GM18868 (cell line): ENCODE measurements at regions not wholly inside any gene's neighbourhood (a gene's known extent, or its start where the extent isn't known, plus 50 kb on each side); places are given as distances from the start of the nearest gene placed in this dataset.

Experiments used
- ATAC-seq: cut with Tn5 transposase; IDR thresholded peaks from one replicate; pipeline ENCODE4 v1.9.1; 2021; ENCODE audit warnings: mild to moderate bottlenecking, moderate library complexity; ENCODE audit not compliant: unreplicated experiment

- ATAC-seq: no peak
Measured at GRCh38 chr12:105939181-105939721, 199.5 kb downstream of the NUAK1 start.

GRCh38 chr12:105942281-105942680 lies 196.5 kb downstream of the NUAK1 start:
- no peak for ATAC-seq

- no peak for ATAC-seq
Measured at GRCh38 chr12:105943525-105943924, 195.2 kb downstream of the NUAK1 start.

GRCh38 chr12:105944628-105945027 lies 194.1 kb downstream of the NUAK1 start:
- no peak for ATAC-seq

GRCh38 chr12:105945880-105946279 lies 192.9 kb downstream of the NUAK1 start:
- no peak for ATAC-seq

DNA sequence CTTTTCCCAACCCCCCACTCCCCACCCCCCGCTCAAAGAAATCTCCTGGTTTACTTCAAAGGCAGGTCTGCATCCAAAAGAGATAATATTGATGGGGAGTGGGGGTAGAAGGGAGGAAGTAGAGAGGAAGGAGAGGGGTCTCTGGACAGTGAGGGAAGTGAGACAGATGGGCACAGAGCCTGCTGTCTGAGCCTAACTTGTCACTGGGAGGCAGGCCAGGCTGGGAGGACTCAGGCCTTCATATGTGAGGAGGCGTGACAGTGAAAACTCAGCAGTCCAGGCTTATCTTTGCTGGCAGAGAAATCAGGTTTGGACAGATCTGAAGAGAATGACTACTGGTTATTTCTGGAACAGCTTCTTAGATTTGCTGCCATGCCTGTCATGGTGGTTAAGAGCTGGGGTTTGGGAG lies 192.3 kb downstream of the NUAK1 start:
- no peak for ATAC-seq

- no peak for ATAC-seq
Measured at GRCh38 chr12:105947906-105948305, 190.8 kb downstream of the NUAK1 start.

DNA sequence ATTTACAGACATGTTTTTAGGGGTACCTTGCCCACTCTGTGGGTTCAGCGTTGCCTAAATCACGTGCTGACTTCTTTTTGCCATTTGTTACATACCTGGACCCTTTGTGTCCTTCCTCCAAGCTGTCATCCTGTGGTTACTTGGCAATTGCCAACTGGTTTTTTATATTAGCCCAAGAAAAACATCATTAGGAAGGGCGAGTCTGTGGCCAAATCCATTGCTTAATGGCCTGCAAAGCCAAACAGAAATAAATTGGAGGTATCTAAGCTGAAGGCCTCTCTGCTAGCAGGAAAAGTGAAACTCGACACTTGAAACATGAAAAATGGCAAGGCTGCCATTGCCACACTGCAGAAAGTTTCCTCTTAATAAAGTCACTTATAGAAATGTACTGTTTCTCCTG lies 190.4 kb downstream of the NUAK1 start:
- no peak for ATAC-seq

DNA sequence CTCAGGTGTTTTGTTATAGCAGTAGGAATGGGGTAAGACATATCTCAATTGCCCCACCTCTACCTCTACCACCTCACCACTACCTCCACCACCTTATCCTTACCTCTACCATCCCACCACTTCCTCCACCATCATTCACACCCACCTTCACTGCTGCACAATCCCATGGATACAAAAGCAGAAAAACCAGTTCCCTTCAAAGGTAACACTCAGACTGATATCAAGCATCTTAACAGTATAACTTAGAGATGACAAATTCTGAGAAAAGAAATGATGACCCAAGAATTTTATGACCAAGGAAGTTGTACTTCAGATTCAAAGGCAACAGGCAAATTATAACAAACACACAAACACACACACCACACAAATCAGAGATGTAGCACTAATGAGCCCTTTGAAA lies 189.4 kb downstream of the NUAK1 start:
- ATAC-seq: no peak

GRCh38 chr12:105951732-105952131 lies 187.0 kb downstream of the NUAK1 start:
- ATAC-seq: no peak

DNA sequence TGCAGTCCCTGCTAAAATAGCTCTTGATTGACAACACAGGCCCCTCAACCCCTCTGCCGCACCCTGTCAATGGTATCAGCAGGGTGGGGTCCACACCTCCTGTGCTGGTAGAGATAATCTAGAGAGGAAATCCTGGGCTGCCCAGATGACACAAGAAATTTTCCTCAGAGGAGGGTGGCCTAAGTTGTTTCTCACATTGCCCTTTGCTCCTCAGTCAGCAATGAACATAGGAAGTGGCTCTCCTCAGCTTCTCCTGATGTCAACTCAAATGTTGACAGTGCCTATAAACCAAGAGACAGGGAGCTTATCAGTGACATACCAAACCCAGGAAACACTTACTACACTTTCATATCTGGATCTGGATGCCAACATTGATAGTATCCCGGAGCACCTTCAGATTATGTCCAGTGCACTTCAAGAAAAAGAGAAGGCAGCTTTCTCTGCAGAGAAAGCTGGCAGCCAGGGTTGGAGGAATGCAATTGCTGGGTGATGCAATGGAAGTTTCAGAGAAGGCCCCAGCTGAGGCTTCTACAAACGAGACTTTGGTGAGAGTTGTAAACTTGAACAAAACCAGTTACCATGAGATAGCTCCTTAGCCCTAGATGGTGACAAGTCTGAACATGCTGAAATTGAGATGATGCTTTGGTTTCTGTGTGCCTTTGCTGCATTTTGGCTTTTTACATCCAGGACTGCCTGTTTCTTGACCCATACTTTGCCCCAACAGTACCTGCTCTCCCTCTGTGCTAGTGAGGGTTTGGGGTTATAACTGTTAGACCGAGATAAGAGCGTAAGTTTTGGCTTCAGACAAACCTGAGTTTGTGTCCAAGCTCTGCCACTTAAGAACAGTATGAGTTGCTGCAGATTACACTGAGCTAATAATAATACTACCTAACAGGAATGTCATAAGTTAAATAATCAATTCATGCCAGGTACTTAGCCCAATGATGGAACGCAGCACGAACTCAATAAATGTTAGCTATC lies 183.5 kb downstream of the NUAK1 start:
- no peak for ATAC-seq

- ATAC-seq: no peak
Measured at GRCh38 chr12:105955976-105956375, 182.8 kb downstream of the NUAK1 start.

GRCh38 chr12:105956662-105957457 lies 181.9 kb downstream of the NUAK1 start:
- no peak for ATAC-seq

DNA sequence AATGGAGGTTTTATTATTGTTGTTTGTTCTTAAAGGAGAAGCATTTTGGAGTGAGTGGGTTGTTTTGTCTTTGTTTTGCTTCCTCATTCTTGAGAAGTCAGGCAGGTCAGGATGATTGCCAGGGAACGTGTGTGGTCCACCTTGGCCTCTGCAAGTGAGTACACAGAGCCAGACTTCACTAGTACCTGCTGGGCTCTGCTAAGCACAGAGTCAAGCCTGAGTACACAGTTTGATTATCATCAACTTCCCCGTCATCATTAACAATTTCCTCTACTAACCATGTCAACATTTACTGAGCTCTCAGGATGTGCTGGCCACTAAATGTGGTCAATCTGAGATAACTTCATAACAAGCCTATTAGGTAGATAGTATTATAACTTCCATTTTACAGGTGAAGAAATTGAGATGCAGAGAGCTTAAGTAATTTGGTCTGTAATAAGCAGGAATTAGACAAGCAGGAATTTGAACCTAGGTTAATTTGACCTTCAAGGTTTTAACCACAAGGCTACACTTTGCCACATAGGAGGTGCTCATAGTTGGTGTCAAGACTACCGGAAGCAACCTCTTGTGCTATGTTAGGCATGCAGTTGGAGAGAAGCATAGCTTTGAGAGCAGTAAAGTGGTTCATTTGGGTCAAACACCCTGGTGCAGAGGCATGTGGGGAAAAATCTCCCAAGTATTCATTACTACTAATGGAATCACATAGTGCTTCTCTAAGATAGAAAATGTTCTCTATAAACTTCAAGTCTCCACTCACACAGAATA lies 178.3 kb downstream of the NUAK1 start:
- ATAC-seq: no peak

DNA sequence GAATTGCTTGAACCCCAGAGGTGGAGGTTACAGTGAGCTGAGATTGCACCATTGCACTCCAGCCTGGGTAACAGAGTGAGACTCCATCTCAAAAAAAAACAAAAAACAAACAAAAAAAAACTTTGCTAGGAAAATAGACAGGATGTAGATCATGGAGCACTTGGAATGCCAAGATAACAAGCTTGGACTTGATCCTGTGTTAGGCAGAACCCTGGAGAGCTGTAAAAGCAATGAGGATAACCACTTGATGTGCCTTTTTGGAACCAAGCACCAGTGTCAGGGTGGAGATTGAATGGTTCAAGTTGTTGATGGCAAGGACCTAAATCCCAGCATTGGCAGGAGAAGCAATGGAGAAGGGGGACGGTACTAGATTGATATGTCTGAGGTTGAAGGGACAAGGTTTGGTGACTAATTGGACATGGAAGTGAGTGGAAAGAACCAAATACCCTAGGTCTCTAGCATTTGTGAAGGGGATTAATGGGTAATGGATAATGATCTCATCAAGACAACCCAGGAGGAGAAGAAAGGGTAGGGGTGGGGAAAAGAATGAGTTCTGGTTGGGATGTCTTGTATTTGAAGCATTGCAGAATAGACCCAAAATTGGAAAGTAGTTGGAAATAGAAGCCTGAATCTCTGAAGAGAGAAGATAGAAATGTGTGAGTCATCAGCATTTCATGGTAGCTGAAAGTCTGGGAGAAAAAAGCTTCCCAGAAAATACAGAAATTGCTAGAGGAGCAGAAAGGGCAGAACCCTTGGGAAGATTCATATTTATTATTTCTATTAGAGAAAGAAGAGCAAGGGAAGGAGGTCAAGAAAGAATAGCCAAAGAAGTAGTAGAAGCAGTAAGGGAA lies 176.7 kb downstream of the NUAK1 start:
- no peak for ATAC-seq

DNA sequence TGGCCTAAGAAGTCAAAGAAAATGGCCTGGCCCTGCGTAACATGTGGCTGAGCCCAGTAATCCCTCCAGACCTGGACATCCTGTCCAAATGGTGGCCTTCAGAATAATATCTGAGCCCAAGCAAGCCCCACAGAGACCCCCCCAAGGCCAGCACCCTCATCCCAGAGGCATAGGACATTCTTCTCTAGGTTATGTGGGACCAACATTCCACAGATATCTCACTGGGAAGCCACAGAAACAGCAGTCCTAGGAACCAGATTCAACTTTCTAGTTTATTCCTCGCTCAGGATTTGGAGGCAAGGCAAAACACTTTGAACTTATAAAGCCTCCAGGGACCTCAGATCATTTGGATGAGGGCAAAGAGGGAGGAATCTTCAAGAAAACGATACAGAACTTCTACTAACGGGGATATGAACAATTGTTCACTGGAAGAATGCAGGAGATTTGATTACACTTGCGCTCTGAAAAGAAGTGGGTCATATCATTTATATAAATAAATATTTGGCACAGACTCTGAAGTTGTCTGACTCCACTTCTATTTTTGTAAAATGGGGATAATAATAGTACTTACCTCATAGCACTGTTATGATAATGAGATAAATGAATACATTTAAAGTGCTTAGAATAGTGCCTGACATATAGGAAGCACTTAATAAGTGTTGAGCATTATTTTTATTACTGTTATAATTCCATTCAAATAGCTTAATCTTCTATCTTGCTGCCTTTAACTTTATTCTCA lies 171.5 kb downstream of the NUAK1 start:
- no peak for ATAC-seq

- ATAC-seq: no peak
Measured at GRCh38 chr12:105968025-105968424, 170.7 kb downstream of the NUAK1 start.

GRCh38 chr12:105970885-105971284 lies 167.9 kb downstream of the NUAK1 start:
- ATAC-seq: no peak

DNA sequence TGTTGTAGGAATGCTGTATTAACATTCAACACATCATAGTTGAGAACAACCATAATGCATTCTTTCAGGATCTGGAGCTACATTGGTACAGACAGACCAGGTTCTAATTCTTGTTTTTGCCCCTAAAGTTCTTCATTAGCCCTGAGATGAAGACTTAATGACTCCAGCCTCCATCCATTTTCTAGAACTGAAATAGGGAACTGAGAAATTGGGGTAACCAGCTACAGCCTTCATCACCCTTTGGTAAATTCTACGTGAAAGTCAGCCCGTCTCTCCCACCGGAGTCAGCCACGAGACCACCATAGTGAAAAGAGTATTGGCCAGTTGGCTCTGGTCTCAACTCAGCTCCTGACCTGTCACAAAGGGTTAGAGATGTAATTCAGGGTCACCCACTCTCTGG lies 164.0 kb downstream of the NUAK1 start:
- ATAC-seq: no peak
